Fibroblast of lung (primary cell): ENCODE measurements at regions not wholly inside any gene's neighbourhood (a gene's known extent, or its start where the extent isn't known, plus 50 kb on each side); places are given as distances from the start of the nearest gene placed in this dataset.

ENCODE experiments used
- DNase-seq, 2 donors: peaks; one replicate each; pipeline versions ENCODE4 v3.0.0 to v3.0.0-alpha.2; 2010; ENCODE audit warnings: low read depth in 2 of 2
- H2AFZ ChIP-seq: 2 replicates; pipeline ENCODE4 v1.5.1; 2012; ENCODE audit warnings: low read length, control low read depth, inconsistent platforms
- H3K27ac ChIP-seq: 2 replicates; pipeline ENCODE4 v1.5.1; 2011; ENCODE audit warnings: low read length, control low read depth; ENCODE audit not compliant: insufficient read depth
- H3K27me3 ChIP-seq: 2 replicates; pipeline ENCODE4 v1.5.1; 2011; ENCODE audit warnings: mild to moderate bottlenecking, low read length; ENCODE audit not compliant: control insufficient read depth, insufficient read depth
- H3K36me3 ChIP-seq: 2 replicates; pipeline ENCODE4 v1.5.1; 2011; ENCODE audit warnings: low read length; ENCODE audit not compliant: control insufficient read depth, insufficient read depth
- H3K4me1 ChIP-seq: 2 replicates; pipeline ENCODE4 v1.5.1; 2011; ENCODE audit warnings: low read length; ENCODE audit not compliant: control insufficient read depth, insufficient read depth; ENCODE audit errors: extremely low read depth
- H3K4me2 ChIP-seq: 2 replicates; pipeline ENCODE4 v1.5.1; 2011; ENCODE audit warnings: low read length, control low read depth; ENCODE audit not compliant: insufficient read depth; ENCODE audit errors: extremely low read depth
- H3K4me3 ChIP-seq, 4 experiments: fragments of 200-600 bp in 1 of 4; sonication (generic) in 1 of 4; replicated peaks in 1 of 4; 2 replicates each; pipeline ENCODE4 v1.5.1; 2011 to 2016; ENCODE audit warnings: low read length in 4 of 4, low read depth in 3 of 4, mild to moderate bottlenecking in 3 of 4, control low read depth in 2 of 4, inconsistent platforms in 1 of 4, mixed read lengths in 1 of 4; ENCODE audit not compliant: insufficient read depth in 1 of 4; ENCODE audit errors: control extremely low read depth in 1 of 4
- H3K79me2 ChIP-seq: 2 replicates; pipeline ENCODE4 v1.5.1; 2012; ENCODE audit warnings: mild to moderate bottlenecking, low read length, inconsistent platforms; ENCODE audit not compliant: control insufficient read depth, insufficient read depth
- H3K9ac ChIP-seq: 2 replicates; pipeline ENCODE4 v1.5.1; 2011; ENCODE audit warnings: mild to moderate bottlenecking, low read length, control low read depth; ENCODE audit not compliant: insufficient read depth
- H3K9me3 ChIP-seq: 2 replicates; pipeline ENCODE4 v1.5.1; 2012; ENCODE audit warnings: low read depth, low read length; ENCODE audit not compliant: control insufficient read depth, insufficient read depth
- H4K20me1 ChIP-seq: 2 replicates; pipeline ENCODE4 v1.5.1; 2011; ENCODE audit warnings: low read length; ENCODE audit not compliant: control insufficient read depth, insufficient read depth; ENCODE audit errors: extremely low read depth
- EZH2 ChIP-seq: IDR thresholded peaks from 2 replicates; pipeline ENCODE4 v1.5.1; 2012; ENCODE audit warnings: low read length, control low read depth, mild to moderate bottlenecking; ENCODE audit errors: missing control alignments
- TF ChIP-seq, protein P1 (sequence below), 2 donors: IDR thresholded peaks in 1 of 2; conservative IDR thresholded peaks in 1 of 2; 1 replicate in 1 of 2; 2 replicates in 1 of 2; pipeline ENCODE4 v1.5.1; 2011 to 2012; ENCODE audit warnings: low read length in 2 of 2, control low read depth in 1 of 2, inconsistent platforms in 1 of 2, low read depth in 1 of 2, mild to moderate bottlenecking in 1 of 2

DNA sequence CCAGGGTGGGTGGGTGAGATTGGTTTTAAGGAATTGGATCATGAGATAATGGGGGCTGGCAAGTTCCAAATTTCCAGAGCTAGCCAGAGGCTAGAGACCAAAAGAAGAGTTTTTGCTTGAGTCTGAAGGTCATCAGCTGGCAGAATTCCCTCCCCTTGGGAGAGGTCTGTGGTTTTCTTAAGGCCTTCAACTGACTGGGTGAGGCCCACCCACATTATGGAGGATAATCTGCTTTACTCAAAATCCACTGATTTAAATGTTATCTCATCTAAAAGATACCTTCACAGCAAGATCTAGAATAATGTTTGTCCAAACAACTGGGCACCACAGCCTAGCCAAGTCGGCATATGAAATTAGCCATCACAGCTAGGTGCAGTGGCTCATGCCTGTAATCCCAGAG lies 156.4 kb downstream of the URB2 start:
- H3K9me3 ChIP-seq: no peaks in the 10 kb centered on the region
- no peak overlapping the region for H3K4me3 ChIP-seq
- no peaks in the 10 kb centered on the region for H3K27me3 ChIP-seq
- H3K27ac ChIP-seq: no peak overlapping the region
- TF ChIP-seq EZH2: no peak
- TF ChIP-seq, protein P1, sequence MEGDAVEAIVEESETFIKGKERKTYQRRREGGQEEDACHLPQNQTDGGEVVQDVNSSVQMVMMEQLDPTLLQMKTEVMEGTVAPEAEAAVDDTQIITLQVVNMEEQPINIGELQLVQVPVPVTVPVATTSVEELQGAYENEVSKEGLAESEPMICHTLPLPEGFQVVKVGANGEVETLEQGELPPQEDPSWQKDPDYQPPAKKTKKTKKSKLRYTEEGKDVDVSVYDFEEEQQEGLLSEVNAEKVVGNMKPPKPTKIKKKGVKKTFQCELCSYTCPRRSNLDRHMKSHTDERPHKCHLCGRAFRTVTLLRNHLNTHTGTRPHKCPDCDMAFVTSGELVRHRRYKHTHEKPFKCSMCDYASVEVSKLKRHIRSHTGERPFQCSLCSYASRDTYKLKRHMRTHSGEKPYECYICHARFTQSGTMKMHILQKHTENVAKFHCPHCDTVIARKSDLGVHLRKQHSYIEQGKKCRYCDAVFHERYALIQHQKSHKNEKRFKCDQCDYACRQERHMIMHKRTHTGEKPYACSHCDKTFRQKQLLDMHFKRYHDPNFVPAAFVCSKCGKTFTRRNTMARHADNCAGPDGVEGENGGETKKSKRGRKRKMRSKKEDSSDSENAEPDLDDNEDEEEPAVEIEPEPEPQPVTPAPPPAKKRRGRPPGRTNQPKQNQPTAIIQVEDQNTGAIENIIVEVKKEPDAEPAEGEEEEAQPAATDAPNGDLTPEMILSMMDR (conservative IDR thresholded peaks at IDR 0.05 in 1 of 2, IDR thresholded peaks at IDR 0.05 in 1 of 2; ENCODE audit: low read depth in 1 of 2, low read length in 2 of 2): no peak
- no peaks in the 10 kb centered on the region for H4K20me1 ChIP-seq
- H3K4me2 ChIP-seq: no peak overlapping the region
- no peak for DNase-seq
- H3K4me1 ChIP-seq: no peaks in the 10 kb centered on the region
- no peak overlapping the region for H2AFZ ChIP-seq
- no peak overlapping the region for H3K9ac ChIP-seq
- no peaks in the 10 kb centered on the region for H3K79me2 ChIP-seq
- no peaks in the 10 kb centered on the region for H3K36me3 ChIP-seq

DNA sequence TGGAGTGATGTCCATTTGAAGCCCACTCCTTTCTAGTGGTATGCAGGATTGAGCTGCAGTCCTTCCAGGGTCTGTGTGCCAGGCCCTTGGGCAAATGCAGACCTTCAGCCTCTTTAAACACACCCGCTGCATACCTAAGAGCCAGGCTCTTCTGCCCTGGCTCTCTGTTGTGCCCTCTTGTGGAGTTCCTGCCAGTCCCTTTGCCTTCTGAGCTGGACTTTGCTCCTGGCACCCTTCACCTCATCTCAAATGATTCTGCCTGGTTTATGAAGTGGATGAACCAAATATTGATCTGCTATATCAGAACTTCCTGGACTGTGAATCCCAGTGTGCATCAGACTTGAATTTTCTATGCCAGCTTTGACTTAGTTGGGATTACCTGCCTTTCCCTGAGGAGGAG lies 158.8 kb downstream of the URB2 start:
- no peak overlapping the region for H3K9ac ChIP-seq
- DNase-seq: no peak
- no peak overlapping the region for H3K4me2 ChIP-seq
- H3K27ac ChIP-seq: no peak overlapping the region
- no peak for TF ChIP-seq EZH2
- TF ChIP-seq, protein P1 (conservative IDR thresholded peaks at IDR 0.05 in 1 of 2, IDR thresholded peaks at IDR 0.05 in 1 of 2; ENCODE audit: low read depth in 1 of 2, low read length in 2 of 2): no peak
- no peaks in the 10 kb centered on the region for H3K79me2 ChIP-seq
- H3K27me3 ChIP-seq: no peaks in the 10 kb centered on the region
- no peaks in the 10 kb centered on the region for H3K4me1 ChIP-seq
- H3K9me3 ChIP-seq: no peaks in the 10 kb centered on the region
- H3K4me3 ChIP-seq: no peak overlapping the region
- no peaks in the 10 kb centered on the region for H3K36me3 ChIP-seq
- no peaks in the 10 kb centered on the region for H4K20me1 ChIP-seq
- H2AFZ ChIP-seq: no peak overlapping the region

DNA sequence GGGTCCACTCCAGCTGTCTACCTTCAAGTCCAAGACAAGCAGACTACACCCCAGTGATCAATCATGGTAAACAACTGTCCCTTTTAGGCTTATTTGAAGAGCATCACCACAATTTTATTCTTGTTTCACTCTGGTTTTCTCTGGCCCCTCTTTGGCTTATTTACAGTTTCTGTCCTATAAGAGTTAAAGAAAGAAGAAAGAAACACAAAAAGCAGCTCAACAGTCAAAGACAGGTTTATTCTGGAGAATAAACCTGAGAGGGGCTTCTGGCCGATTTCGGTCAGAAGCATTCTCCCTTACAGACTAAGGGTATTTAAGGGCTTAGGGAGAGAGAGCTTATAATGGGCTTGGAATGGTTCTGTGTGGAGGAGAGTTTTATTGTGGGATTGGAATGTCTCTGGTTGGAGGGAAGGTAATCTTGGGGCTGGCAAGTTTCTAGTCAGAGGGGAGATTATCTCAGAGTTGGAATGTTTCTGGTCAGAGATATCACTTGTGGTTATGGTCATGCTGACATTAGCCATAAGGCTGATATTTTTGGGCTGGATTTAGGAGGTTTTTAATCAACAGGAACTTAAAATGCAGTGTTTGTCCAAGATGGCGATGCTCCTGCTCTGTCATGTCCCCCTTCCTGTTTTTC lies 161.0 kb downstream of the URB2 start:
- Histone ChIP-seq H3K4me2 (no peak overlapping the region), H3K4me3 (no peak overlapping the region), H3K27me3 (no peaks in the 10 kb centered on the region), H3K9me3 (no peaks in the 10 kb centered on the region), H3K27ac (no peak overlapping the region), H3K4me1 (no peaks in the 10 kb centered on the region), H4K20me1 (no peaks in the 10 kb centered on the region), H3K36me3 (no peaks in the 10 kb centered on the region), H3K9ac (no peak overlapping the region), H3K79me2 (no peaks in the 10 kb centered on the region), H2AFZ (no peak overlapping the region)
- no peak for TF ChIP-seq EZH2
- TF ChIP-seq, protein P1 (conservative IDR thresholded peaks at IDR 0.05 in 1 of 2, IDR thresholded peaks at IDR 0.05 in 1 of 2; ENCODE audit: low read depth in 1 of 2, low read length in 2 of 2): no peak
- peak in 1 of 2 donors; percentile 76 for DNase-seq
